Cardiac fibroblast (primary cell): ENCODE measurements at regions not wholly inside any gene's neighbourhood (a gene's known extent, or its start where the extent isn't known, plus 50 kb on each side); places are given as distances from the start of the nearest gene placed in this dataset.
A peak's percentile ranks its signal among the peaks of the same experiment; 100 is the strongest.

Experiments
- DNase-seq, 2 donors: peaks; one replicate each; pipeline versions ENCODE4 v3.0.0 to v3.0.0-alpha.2; 2010; ENCODE audit warnings: low read depth in 2 of 2
- H3K4me3 ChIP-seq, 2 donors: replicated peaks in 1 of 2; 1 replicate in 1 of 2; 2 replicates in 1 of 2; pipeline ENCODE4 v1.5.1; 2011; ENCODE audit warnings: low read depth in 2 of 2, low read length in 2 of 2, mild to moderate bottlenecking in 2 of 2, moderate library complexity in 1 of 2
- CTCF ChIP-seq: IDR thresholded peaks from one replicate; pipeline ENCODE4 v1.5.1; 2011; ENCODE audit warnings: low read depth, mild to moderate bottlenecking, low read length, inconsistent platforms

GRCh38 chr2:107622741-107623310 is 203.9 kb upstream of the RGPD4 start:
- DNase-seq = no peak
- no peak for TF ChIP-seq CTCF
- H3K4me3 ChIP-seq = no peak overlapping the region

GRCh38 chr2:107625982-107626381 is 200.7 kb upstream of the RGPD4 start:
- no peak for TF ChIP-seq CTCF
- H3K4me3 ChIP-seq = no peak overlapping the region
- DNase-seq = no peak

- no peak for TF ChIP-seq CTCF
- H3K4me3 ChIP-seq = no peak overlapping the region
Observed at GRCh38 chr2:107627164-107627563, 199.5 kb upstream of the RGPD4 start.

GRCh38 chr2:107627926-107628325 is 198.8 kb upstream of the RGPD4 start:
- no peak for TF ChIP-seq CTCF
- no peak overlapping the region for H3K4me3 ChIP-seq
- no peak for DNase-seq

More at GRCh38 chr2:107627164-107627563, 199.5 kb upstream of the RGPD4 start:
- DNase-seq = no peak

- peak; percentile 94 for DNase-seq
- no peak overlapping the region for H3K4me3 ChIP-seq
- TF ChIP-seq CTCF = no peak
Observed at GRCh38 chr2:107633580-107634147, 193.0 kb upstream of the RGPD4 start.

- no peak for TF ChIP-seq CTCF
- DNase-seq = peak in 1 of 2 donors; percentile 24
Observed at GRCh38 chr2:107634172-107634571, 192.5 kb upstream of the RGPD4 start.

GRCh38 chr2:107635883-107636282 is 190.8 kb upstream of the RGPD4 start:
- DNase-seq = peak; percentile 44 to 82
- no peak for TF ChIP-seq CTCF
- no peak overlapping the region for H3K4me3 ChIP-seq

More at GRCh38 chr2:107634172-107634571, 192.5 kb upstream of the RGPD4 start:
- no peak overlapping the region for H3K4me3 ChIP-seq
